NCI-H2107 treated with DMSO at 0.1 percent for 48 hours (cell line): ENCODE measurements at regions not wholly inside any gene's neighbourhood (a gene's known extent, or its start where the extent isn't known, plus 50 kb on each side); places are given as distances from the start of the nearest gene placed in this dataset.
"Not testable (repeated sequence)": the region's sequence is repeated elsewhere in the genome, so short reads cannot be mapped to it uniquely, and the experiment has no call there.

Experiments used
- DNase-seq: peaks from one replicate; lab custom pipeline; 2025; ENCODE audit not compliant: unreplicated experiment; lab: John Stamatoyannopoulos, UW

DNA sequence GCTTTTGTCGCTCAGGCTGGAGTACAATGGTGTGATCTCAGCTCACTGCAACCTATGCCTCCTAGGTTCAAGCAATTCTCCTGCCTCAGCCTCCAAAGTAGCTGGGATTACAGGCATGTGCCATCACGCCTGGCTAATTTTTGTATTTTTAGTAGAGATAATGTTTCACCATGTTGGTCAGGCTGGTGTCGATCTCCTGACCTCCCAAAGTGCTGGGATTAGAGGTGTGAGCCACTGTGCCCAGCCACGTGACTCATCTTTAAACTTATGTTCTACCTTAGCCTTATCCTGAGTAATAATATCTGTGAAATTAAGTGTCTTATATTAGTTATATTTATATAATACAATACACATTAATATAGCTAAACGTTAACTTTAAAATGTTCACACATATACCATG, 101.2 kb upstream of the CADM1 start:
- not testable (repeated sequence) for DNase-seq

DNA sequence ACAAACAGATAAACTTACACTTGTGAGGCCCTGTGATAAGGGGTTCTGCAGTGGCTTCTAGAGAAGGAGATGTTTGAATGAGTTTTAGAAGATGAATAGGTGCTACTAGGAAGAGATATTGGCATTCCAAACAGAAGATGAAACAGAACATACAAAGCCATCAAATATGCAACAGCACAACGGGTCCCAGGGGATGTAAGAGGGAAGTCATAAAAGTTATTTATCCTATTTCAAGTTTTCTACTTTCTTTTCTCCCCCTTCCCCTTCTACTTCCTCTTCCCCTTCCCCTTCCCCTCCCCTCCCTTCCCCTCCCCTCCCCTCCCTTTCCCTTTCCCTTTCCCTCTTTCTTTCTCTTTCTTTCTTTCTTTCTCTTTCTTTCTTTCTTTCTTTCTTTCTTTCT, 94.9 kb upstream of the CADM1 start:
- DNase-seq: no peak

DNA sequence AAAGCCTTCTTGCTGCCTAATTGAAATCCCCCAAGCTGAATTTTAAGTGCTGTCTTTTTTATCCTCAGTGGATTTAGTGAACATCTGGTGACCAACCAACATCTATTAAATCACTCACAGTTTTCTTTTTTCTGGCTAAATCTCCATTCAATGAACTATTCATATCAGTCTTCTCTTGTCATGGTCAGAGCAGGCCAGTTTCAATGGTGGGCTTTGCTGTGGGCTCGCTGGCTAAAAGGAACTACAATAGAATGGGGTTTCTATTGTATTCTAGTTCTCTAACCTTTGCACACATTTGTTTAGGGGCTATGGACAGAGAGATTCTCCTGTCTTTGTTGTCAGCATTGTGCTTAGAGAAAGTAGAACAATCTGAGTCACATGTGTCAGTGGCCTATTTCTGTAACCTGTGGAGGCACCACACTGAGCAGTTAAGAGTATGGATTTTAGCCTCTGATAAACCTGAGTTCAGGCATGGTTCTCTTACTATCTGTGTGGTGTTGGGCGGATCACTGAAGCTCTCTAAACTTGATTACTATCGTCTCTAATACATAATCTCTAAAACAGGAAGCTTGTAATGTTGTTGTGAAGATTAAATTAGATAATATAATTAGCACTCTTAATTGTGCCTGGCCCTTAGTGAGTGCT, 94.2 kb upstream of the CADM1 start:
- no peak for DNase-seq

DNA sequence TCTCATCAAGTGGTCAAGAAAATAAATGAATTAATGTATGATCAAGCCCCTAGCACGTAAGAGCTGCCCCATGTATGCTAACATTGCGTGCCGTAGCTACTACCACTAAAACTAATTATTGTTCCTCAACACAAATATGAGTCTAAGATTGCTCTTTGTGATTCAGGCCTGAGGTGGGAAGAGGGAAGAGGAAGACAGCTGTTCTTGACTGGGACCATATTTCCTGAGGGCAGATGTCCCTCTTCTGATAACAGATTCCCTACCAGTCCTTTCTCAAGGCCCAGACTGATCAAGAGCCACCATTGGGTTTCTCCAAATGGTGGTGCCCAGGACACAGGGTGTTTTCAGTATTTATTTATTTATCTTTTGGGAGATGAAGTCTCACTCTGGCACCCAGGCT, 87.2 kb upstream of the CADM1 start:
- DNase-seq: no peak

DNA sequence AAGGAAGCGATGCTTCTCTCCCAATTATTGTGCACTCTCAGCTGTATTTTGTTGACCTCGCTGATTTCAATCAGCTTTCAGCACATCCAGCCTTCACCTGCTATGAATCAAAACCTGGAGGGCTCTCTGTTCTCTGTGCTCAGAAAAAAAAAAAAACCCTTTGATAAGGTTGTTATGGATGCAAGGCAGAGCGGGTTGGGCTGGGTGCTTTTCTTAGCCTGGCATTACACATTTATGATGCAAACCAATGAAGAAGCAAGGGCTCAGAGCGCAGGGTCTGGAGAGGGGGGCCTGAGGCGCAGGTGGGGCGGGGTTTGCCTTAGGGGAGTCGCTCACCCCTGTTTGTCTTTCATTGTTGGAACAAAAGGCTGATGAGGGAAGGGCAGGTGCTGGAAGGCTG, 86.0 kb upstream of the CADM1 start:
- DNase-seq: peak; percentile 21

DNA sequence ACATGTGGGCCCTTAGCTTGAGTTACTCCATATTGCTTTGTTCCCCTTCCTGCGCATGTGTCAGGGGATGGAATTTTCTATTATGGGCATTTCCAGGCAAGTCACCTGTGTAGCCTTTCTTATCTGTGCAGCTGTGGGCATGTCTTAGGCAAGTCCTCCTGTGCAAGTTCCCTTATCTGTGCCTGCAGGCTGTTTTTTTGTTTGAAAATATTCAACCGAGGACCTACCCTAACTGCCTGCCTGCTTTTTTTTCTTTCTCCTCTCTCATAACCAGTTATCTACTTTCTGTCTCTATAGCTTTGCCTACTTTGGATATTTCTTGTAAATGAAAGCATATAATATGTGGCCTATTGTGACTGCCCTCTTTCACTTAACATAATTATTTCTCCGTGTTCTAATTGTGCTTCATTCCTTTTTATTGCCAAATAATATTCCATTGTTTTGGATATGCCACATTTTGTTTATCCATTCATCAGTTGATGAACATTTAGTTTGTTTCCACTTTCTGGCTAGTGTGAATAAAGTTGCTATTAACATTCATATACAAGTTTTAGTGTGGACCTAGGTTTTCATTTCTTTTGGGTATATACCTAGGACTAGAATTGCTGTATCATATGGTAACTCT, 83.6 kb upstream of the CADM1 start:
- no peak for DNase-seq

DNA sequence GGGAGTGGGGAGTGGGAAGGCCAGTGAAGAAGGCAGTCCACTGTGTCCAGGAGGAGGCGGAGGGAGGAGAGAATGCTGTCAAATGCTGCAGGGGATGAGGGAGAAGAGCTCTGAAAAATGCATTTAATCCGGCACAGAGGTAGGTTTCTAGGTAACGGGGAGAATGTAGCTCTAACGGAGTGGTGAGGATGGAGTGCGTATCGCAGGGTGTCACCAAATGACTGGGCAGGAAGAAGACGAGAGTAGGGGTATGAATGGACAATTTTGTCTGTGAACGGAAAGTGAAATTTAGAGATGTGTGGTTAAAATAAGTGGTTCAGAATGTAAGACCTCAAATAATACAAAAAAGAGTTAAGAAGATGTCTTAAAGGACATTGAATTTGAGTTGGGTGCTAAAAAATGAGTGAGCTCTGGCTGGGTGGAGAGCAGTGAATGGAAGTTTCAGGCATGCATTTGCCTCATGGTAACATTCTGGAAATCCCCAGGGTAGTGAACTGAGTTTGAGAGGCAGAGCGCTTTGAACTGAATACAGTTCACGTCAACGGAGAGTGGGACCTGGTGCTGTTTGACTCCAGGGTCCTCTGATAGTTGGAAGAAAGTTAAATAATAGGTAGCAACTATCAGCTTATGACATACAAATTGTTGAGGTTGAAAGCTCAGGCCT, 81.3 kb upstream of the CADM1 start:
- DNase-seq: no peak

DNA sequence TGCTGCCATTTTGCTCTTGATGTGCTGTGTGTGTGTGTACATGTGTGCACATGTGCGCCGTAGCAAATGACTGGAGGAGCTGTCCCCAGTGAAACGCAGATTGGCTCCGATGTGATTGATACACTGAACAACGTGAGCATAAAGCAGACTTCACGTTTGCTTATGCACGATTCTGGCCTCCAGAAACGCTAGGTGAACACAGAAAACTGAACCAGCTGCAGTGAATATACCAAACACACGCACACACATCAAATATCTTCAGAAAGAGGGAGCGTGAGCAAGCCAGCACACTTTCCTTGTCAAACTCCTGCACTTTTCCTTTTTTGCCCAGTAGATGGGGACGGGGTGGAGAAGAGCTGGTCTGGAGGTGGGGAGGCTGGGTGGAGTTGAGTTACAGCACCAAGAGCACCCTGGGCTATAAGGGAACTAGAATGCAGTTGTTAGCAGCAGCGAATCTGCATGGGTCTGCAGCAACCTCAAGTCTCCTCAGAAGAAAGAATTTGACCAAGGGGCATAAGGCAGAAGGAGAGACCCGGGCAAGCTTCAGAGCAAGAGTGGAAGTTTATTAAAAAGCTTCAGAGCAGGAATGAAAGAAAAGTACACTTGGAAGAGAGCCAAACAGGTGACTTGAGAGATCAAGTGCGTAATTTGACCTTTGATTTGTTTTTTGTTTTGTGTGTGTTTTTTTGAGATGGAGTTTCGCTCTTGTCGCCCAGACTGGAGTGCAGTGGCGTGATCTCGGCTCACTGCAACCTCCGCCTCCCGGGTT, 77.8 kb upstream of the CADM1 start:
- peak; percentile 88 for DNase-seq

DNA sequence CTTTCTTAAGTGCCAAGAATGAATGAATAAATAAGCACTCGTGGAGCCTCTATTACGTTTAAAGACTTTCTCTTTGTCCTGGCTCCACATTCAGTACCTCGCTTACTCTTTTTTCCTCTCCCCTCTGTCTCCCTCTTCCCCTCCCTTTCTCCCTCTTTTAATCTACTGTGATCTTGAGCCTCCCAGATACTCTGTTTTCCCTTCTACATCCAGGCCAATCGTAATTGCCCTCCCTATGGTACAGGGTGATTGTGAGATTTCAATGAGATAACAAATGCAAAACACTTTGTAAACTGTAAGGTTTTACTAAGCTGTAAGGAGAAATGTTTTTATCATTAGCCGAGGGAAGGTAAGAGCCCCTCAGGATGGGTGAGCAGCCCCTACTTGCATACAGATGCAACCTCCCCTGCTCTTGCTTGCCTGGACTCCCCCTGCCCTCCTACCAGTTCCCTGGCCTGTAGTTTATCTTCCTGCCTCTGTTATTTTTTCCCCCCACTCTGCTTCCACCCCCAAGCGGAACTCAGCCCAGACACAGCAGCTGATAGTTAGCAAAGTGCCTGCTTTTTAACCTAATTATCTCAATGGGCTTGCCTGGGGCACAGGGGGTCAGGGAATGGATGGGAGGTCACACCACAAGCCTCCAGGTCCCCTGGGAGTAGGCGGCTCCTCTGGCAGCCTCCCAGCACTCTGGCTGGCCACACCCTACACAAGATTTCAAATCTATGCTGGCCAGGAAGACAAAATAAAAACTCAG, 76.9 kb upstream of the CADM1 start:
- no peak for DNase-seq

DNA sequence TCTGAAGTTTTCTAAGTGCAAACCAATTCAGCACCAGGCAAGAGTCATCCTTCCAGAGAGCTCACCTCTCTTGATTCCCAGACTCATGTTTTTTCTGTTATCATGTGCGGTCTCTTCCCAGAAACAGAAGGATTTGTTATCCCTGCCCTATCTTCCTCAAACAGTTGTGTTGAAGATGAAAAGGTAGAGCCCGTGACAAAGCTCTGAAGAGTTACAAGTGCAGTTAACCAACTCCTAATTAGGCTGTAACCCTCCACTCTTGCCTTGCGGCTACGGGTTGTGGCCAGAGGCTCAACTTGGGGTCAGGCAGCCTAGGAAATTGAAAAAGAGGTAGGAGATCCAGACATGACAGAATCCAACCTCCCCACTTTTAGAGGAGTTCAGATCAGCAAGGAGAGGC, 76.2 kb upstream of the CADM1 start:
- DNase-seq: no peak

DNA sequence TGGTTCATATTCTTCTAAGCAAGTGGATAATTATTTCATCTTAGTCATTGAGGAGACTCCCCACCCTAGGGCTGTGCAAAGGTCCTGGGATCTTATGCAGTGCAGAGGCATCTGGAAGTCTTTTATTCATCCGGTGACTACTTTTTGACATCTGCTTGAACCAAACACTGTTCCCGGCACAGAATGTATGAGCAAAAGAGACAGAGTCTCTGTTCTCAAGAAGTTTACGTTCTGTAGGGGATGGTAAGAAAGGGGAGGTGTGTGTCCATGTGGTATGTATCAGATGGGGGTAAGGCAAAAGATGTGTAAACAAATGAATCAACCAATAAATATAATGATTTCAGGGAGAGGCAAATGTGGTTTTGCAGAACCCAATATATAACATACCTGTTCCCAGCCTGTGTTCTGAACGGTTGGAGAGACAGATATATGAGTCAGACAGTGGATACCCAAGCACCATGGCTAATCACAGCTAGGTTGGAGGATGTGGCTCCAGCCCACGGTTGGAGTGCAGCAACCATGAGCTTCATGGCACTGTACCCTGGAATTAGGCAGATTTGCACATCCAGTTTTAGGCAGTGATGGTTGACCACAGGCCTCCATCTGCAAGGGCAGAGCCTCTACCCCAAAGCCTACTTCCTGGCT, 75.1 kb upstream of the CADM1 start:
- no peak for DNase-seq

DNA sequence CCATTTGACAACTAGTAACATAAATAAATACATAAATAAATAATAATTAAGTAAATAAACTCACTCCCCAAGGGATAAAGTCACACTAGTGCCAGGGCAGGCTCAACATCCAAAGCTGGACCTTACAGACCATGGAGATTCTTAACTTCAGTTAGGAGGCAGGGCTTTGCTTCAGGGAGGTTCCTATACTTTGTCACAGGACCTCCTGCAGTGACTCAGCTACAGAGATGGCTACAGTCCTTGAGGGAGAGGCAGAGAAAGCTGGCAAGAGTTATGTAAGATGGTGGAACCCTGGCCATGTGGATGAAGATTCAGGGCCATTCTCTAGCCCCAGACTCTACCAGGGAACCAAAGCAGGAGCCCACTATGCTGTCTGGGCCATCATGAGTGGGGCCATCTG, 74.1 kb upstream of the CADM1 start:
- no peak for DNase-seq

DNA sequence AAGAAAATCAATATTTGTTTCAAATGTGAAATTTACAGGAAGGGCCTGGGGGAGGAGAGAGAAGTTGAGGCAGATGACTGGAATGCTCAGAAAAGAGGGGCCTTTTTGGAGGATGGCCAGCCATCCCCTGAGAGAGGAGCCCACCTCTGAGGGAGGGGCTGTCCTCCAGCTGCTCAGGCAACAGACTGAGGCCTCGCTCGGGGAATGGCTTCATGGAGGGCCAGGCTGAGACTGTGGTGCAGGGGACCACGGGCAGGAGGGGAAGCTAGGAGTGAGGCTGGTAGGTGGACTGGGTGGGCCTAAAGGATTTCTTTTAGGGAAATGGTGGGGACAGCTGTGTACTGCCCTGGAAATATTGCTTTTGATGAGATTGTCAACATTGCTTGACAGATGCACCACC, 73.5 kb upstream of the CADM1 start:
- no peak for DNase-seq

DNA sequence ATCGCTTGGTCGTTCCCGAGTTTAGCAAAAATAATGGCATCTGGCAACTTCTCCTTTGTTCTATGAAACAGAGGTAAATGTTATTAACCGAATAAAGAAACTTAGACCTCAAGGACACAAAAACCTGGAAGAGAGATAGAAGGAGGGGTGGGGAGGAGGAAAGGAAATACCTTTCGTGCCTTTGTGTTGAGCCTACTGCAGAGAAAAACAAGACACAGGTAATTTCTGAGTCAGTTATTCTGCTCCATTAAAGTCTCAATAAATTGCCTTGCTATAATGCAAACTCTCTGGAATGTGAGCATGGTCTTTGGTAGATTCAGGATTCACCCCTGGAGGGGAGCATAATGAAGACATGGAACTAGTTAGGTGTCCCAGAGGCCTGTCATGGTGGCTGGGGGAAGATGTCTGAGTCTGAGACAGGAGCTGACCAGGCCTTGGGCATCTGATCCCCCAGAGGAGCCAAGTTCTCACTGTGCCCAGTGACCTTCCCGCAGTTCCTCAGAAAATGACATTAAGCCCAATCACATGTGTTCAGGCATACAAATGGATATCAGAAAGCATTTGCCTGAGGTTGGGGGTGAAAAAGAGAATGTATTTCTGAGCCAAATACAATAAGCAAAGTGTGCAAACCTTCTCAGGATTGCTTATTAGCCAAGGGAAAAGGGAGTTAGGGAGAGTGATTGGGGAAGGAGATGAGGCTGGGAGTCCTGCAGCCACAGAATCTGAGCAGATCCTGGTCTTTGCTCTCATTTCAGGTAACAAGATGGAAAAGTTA, 72.6 kb upstream of the CADM1 start:
- DNase-seq: no peak

DNA sequence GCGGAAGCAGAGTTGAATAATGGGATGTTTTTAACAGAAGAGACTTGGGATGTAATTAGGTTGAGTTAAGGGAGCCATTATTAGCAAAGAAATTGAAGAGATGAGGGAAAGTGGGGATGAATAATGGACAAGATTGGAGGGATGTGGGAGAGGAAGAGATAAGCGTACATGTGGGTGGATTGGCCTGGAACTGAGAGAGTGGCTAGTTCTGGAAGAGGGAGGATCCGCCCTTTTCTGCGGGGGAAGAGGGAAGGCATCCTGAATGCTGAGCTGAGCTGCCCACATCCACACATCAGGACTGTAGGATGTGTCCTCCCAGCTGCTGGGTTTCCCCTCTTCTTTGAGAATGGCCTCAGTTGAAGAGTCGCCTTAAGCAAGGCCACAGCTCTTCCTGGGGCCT, 68.3 kb upstream of the CADM1 start:
- no peak for DNase-seq

DNA sequence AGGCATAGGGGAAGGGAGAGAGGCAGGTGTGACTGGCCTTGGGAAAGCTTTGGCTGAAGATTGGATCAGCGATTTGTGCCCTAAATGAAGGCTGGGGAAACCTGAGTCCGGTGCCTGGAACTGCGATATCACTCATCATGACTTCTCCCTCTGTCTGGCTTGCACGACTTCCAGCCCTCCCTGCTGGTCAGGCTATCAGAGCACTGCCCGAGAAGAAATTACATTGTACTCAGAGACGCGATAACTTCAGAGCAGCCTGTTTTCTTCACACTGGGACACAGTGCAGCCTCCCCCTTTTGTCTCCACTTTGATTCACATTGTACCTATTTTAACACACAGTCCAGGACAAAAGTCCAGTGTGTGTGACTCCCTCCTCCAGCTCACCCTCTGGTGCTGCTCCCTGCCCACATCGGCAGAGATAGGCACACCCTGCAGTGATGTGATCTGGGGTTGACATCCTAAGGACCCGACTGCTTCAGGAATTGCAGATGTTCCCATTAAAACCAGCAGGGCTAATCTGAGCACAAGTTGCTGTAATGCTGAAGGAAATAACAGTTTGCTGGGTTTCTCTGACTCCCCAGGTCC, 62.1 kb upstream of the CADM1 start:
- DNase-seq: no peak

DNA sequence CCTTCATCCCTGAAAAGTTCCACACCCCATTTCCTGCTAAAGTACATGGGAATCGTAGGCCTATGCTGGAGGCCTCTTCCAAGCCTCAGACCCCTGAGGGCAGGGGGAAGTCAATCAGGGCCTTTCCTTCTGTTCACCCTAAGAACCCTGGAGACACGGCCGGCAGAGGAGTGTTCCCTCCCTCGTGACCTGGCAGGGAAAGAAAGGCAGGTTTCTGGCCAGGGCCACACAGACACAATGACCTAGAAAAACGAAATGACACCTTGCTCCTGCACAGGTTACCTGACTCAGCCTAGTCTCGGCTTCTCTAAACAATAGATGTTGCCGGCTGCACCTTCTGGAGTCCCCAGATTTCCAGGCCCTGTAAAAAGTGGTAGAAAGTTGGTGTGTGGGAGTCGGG, 60.6 kb upstream of the CADM1 start:
- DNase-seq: no peak

DNA sequence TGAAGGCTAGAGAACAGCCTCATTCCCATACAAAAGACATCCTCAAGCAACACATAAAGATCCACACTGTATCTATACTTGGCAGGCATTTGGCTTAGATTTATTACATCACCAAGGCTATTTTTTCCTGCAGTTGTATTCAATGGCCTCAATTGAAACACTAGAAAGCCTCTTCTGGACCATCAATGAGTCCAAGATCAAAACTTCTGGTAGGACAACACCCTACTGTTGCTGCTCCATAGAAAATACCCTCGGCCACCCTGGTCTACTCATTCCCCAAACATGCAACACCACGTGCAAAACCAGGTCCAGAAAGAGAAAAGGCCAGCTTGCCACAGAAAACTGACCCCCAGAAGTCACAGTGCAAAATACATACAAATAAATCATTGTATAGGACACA, 56.9 kb upstream of the CADM1 start:
- DNase-seq: no peak

DNA sequence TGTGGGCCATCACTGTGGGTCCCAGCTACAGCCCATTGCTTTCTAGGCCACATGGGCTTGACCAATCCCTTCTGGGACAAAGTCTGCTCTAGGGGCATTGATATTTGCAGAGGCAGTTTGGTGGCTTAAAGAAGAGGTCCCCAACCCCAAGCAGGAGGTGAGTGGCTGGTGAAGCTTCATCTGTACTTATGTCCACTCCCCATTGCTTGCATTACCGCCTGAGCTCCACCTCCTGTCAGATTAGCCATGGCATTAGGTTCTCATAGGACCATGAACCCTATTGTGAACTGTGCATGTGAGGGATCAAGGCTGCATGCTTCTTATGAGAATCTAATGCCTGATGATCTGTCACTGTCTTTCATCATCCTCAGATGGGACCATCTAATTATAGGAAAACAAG, 54.4 kb upstream of the CADM1 start:
- DNase-seq: no peak

DNA sequence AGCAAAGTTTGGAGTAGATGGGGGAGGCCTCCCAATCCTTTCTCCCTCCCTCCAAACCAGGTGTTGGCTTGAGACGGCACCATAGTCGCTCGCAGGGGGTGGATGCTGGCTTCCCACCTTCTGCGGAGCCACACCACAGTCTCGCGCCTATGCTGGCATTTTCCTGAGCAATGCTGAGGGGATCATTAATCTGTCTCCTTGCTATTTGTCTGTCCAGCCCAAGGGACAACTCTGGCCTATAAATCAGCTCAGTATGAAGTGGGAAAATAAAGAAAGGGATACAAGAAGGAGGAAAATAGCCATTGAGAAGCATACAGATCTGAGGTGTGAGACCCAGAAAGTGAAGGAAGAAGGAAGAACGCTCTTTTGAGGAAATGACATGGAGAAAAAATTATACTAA, 53.5 kb upstream of the CADM1 start:
- no peak for DNase-seq
